Right atrium auricular region (tissue), 2 donors: ENCODE measurements at regions not wholly inside any gene's neighbourhood (a gene's known extent, or its start where the extent isn't known, plus 50 kb on each side); places are given as distances from the start of the nearest gene placed in this dataset.

Experiments
- DNase-seq: peaks from one replicate; pipeline ENCODE4 v3.0.0-alpha.2; 2019; ENCODE audit warnings: low spot score
- H3K27ac ChIP-seq, 2 donors: fragments of 200-600 bp; sonication (generic); 1 replicate in 1 of 2; 2 replicates in 1 of 2; pipeline ENCODE4 v1.5.1; 2016 to 2019
- H3K27me3 ChIP-seq, 2 donors: fragments of 200-600 bp; sonication (generic); one replicate each; pipeline versions ENCODE4 v1.5.1 to v1.6.0; 2017 to 2019
- H3K36me3 ChIP-seq: fragments of 200-600 bp; sonication (generic); one replicate; pipeline ENCODE4 v1.5.1; 2016
- H3K4me1 ChIP-seq, 2 donors: fragments of 200-600 bp; sonication (generic); one replicate each; pipeline versions ENCODE4 v1.5.1 to v1.6.0; 2017 to 2019
- H3K4me3 ChIP-seq, 2 donors: fragments of 200-600 bp; sonication (generic); 1 replicate in 1 of 2; 2 replicates in 1 of 2; pipeline ENCODE4 v1.5.1; 2017 to 2019; ENCODE audit warnings: mild to moderate bottlenecking in 1 of 2, moderate library complexity in 1 of 2
- H3K9me3 ChIP-seq, 2 donors: fragments of 200-600 bp; sonication (generic); one replicate each; pipeline ENCODE4 v1.5.1; 2019
- CTCF ChIP-seq, 2 donors: fragments of 200-600 bp; sonication (generic); IDR thresholded peaks; one replicate each; pipeline ENCODE4 v1.5.1; 2019; ENCODE audit warnings: antibody characterized with exemption in 2 of 2

- H3K36me3 ChIP-seq, result no peaks in the 10 kb centered on the region
- no peak overlapping the region for H3K4me3 ChIP-seq
- no peaks in the 10 kb centered on the region for H3K27me3 ChIP-seq
- no peaks in the 10 kb centered on the region for H3K9me3 ChIP-seq
- TF ChIP-seq CTCF (IDR thresholded peaks at IDR 0.05), result peak in 1 of 2 donors; percentile 54
- peaks cover 0 to 3% of the 10 kb centered on the region in 2 donors for H3K4me1 ChIP-seq
- DNase-seq, result no peak
- H3K27ac ChIP-seq, result no peak overlapping the region
Observed at GRCh38 chr6:97440590-97441176, 157.7 kb upstream of the MMS22L start.

DNA sequence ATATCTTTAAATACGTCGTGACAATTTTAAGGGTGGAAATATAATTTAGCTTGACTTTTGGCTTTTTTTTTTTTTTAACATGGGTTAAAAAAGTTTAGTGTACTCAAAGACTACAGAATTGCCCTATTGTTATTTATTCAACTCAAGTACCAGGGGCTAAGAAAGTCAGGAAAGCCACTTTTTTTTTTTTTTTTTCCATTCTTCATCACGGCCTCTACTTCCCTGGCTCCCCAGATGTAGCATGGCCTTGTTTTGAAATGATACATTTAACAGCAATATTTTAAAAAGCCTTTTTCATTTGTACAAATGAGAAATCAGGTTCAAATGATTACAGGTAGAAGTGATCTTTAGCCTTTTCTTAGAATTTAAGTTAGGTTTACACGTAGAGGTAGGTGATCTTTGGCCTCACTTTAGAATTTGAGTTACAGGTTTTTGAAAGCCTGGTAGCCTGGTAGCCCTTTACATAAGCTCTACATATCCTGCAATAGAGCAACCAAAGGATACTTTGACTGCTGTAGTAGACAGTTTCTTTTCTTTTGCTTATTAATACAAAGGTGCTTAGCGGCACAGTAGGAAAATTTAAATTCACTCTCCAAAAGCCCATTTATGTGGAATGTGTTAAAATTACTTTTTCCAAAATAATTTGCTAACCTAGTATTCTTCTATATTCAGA is 160.5 kb upstream of the MMS22L start:
- H3K4me1 ChIP-seq, result peaks cover 0 to 3% of the 10 kb centered on the region in 2 donors
- H3K9me3 ChIP-seq, result no peaks in the 10 kb centered on the region
- TF ChIP-seq CTCF (IDR thresholded peaks at IDR 0.05), result no peak
- H3K4me3 ChIP-seq, result no peak overlapping the region
- no peaks in the 10 kb centered on the region for H3K27me3 ChIP-seq
- no peaks in the 10 kb centered on the region for H3K36me3 ChIP-seq
- H3K27ac ChIP-seq, result no peak overlapping the region
- DNase-seq, result no peak

GRCh38 chr6:97445407-97445806 is 162.4 kb upstream of the MMS22L start:
- Histone ChIP-seq H3K27me3 (no peaks in the 10 kb centered on the region), H3K4me3 (no peak overlapping the region), H3K4me1 (peaks cover 0 to 3% of the 10 kb centered on the region in 2 donors), H3K9me3 (no peaks in the 10 kb centered on the region), H3K27ac (no peak overlapping the region), H3K36me3 (no peaks in the 10 kb centered on the region)
- TF ChIP-seq CTCF (IDR thresholded peaks at IDR 0.05), result no peak
- DNase-seq, result no peak

GRCh38 chr6:97449444-97449966 is 166.5 kb upstream of the MMS22L start:
- H3K27me3 ChIP-seq, result no peaks in the 10 kb centered on the region
- no peak overlapping the region for H3K4me3 ChIP-seq
- H3K9me3 ChIP-seq, result no peaks in the 10 kb centered on the region
- DNase-seq, result no peak
- TF ChIP-seq CTCF (IDR thresholded peaks at IDR 0.05), result no peak
- no peaks in the 10 kb centered on the region for H3K4me1 ChIP-seq
- no peaks in the 10 kb centered on the region for H3K36me3 ChIP-seq
- H3K27ac ChIP-seq, result no peak overlapping the region

DNA sequence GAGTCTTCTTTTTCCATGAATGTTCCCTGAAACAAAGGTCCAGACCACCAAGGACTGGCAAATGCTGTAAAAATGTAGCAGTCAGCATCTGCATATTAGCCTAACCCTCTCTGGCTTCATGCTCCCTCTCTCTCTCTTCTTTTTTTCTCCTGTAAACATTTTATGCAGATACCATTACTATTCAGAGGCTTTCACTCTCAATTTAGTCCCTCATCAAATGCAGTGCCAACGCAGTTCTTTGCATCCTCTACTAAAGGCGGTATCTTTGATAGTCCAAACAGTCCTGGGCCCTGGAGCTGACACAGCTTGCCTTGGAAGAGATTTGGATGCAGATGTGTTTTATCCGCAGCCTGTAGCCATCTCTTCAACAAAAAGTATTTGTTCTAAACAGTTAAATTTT is 167.1 kb upstream of the MMS22L start:
- Histone ChIP-seq H3K36me3 (no peaks in the 10 kb centered on the region), H3K9me3 (no peaks in the 10 kb centered on the region), H3K4me3 (no peak overlapping the region), H3K27ac (no peak overlapping the region), H3K4me1 (no peaks in the 10 kb centered on the region), H3K27me3 (no peaks in the 10 kb centered on the region)
- no peak for DNase-seq
- no peak for TF ChIP-seq CTCF (IDR thresholded peaks at IDR 0.05)
